Activated B cell treated with CpG ODN at 0.5 μM for 24 hours (primary cell): ENCODE measurements at regions not wholly inside any gene's neighbourhood (a gene's known extent, or its start where the extent isn't known, plus 50 kb on each side); places are given as distances from the start of the nearest gene placed in this dataset.

ENCODE experiments used
- ATAC-seq: fragments of 200-7000 bp; cut with Tn5 transposase; one replicate; pipeline ENCODE4 v1.10.0; 2021; ENCODE audit warnings: low read depth, mild to moderate bottlenecking, moderate library complexity
- CTCF ChIA-PET: fragments of 350-600 bp; sonication (Branson Sonifier 250); formaldehyde crosslinking; loops from one replicate; lab custom pipeline; 2021; ENCODE audit warnings: antibody characterized with exemption; lab: Charles Lee
- POLR2A ChIA-PET: fragments of 350-600 bp; sonication (Branson Sonifier 250); formaldehyde crosslinking; loops from one replicate; lab custom pipeline; 2021; ENCODE audit warnings: antibody characterized with exemption; lab: Charles Lee
- DNase-seq: peaks from one replicate; pipeline ENCODE4 v3.0.0; 2022
- H3K27ac Mint-ChIP-seq: one replicate; pipeline ENCODE4 v1.8.0; 2020; ENCODE audit warnings: mixed read lengths
- H3K27me3 Mint-ChIP-seq: one replicate; pipeline ENCODE4 v1.8.0; 2021; ENCODE audit warnings: mixed read lengths
- H3K36me3 Mint-ChIP-seq: one replicate; pipeline ENCODE4 v1.8.0; 2021; ENCODE audit warnings: low read depth, mixed read lengths
- H3K4me1 Mint-ChIP-seq: one replicate; pipeline ENCODE4 v1.8.0; 2021; ENCODE audit warnings: mixed read lengths
- H3K4me3 Mint-ChIP-seq: one replicate; pipeline ENCODE4 v1.8.0; 2020; ENCODE audit warnings: mild to moderate bottlenecking, mixed read lengths
- H3K9me3 Mint-ChIP-seq: one replicate; pipeline ENCODE4 v1.8.0; 2020; ENCODE audit warnings: mixed read lengths
- intact Hi-C: fragments of 100-400 bp; cut with micrococcal nuclease; formaldehyde crosslinking; loops from one replicate; pipeline ENCODE4 v1.15.1; 2024
- TF ChIP-seq, protein P1 (sequence below): fragments of 200-600 bp; IDR thresholded peaks from one replicate; pipeline ENCODE4 v1.8.0; 2022; ENCODE audit warnings: antibody characterized with exemption, mild to moderate bottlenecking

- ATAC-seq (no peak), DNase-seq (no peak)
- TF ChIP-seq, protein P1, sequence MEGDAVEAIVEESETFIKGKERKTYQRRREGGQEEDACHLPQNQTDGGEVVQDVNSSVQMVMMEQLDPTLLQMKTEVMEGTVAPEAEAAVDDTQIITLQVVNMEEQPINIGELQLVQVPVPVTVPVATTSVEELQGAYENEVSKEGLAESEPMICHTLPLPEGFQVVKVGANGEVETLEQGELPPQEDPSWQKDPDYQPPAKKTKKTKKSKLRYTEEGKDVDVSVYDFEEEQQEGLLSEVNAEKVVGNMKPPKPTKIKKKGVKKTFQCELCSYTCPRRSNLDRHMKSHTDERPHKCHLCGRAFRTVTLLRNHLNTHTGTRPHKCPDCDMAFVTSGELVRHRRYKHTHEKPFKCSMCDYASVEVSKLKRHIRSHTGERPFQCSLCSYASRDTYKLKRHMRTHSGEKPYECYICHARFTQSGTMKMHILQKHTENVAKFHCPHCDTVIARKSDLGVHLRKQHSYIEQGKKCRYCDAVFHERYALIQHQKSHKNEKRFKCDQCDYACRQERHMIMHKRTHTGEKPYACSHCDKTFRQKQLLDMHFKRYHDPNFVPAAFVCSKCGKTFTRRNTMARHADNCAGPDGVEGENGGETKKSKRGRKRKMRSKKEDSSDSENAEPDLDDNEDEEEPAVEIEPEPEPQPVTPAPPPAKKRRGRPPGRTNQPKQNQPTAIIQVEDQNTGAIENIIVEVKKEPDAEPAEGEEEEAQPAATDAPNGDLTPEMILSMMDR: no peak
- no peaks in the 10 kb centered on the region for H3K9me3 Mint-ChIP-seq
- ChIA-PET CTCF (no interaction called here), POLR2A (no interaction called here)
- H3K4me1 Mint-ChIP-seq: no peaks in the 10 kb centered on the region
- H3K27ac Mint-ChIP-seq: no peak overlapping the region
- no peaks in the 10 kb centered on the region for H3K27me3 Mint-ChIP-seq
- no peak overlapping the region for H3K4me3 Mint-ChIP-seq
- intact Hi-C loops: no loop called here
- no peaks in the 10 kb centered on the region for H3K36me3 Mint-ChIP-seq
Measured at GRCh38 chr1:82110366-82111254, 309.9 kb downstream of the ADGRL2 start.

GRCh38 chr1:82108843-82109242 is 308.1 kb downstream of the ADGRL2 start:
- H3K9me3 Mint-ChIP-seq: peaks cover 3% of the 10 kb centered on the region
- no peak for DNase-seq
- CTCF ChIA-PET: no interaction called here
- no peak overlapping the region for H3K4me3 Mint-ChIP-seq
- no peaks in the 10 kb centered on the region for H3K4me1 Mint-ChIP-seq
- H3K27ac Mint-ChIP-seq: no peak overlapping the region
- intact Hi-C loops: no loop called here
- TF ChIP-seq, protein P1: no peak
- ATAC-seq: no peak
- H3K27me3 Mint-ChIP-seq: no peaks in the 10 kb centered on the region
- POLR2A ChIA-PET: no interaction called here
- no peaks in the 10 kb centered on the region for H3K36me3 Mint-ChIP-seq

DNA sequence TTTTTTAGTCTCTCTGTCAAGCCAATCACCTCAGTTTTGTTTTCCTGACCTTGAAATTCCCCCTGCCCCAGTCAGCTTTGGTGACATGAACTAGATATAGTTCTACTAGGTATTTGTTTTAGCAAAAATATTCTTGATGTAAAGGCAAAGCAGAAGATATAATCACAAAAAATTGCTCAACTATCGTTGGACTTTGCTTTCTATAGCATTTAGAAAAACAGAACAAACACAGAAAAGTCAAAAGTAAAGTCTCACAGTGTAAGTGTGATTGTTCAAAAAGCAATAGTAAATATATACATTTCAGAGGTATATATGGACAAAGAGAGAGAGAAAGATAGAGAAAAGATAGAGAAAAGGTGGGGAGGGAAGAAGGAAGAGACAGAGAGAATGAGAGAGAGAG is 305.9 kb downstream of the ADGRL2 start:
- POLR2A ChIA-PET: no interaction called here
- intact Hi-C loops: no loop called here
- no peak for ATAC-seq

DNA sequence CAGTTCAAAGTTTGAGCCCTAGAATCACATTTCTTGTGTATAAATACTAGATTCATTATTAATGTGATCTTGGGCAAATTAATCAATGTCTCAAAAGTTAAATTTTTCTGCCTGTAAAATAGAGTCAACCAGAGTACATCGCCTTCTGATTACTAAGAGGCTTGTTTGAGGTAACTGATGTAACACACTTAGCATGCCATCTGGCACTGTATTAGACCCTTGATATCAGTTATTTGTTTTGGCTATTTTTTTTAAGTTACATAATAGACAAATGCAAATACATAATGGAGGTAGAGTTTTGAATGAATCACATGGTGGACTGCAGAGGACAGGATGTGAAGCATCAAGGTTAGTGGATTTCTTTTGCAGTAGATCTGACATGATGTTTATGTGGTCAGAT is 298.4 kb downstream of the ADGRL2 start:
- Mint-ChIP-seq H3K9me3 (no peaks in the 10 kb centered on the region), H3K36me3 (no peaks in the 10 kb centered on the region), H3K4me1 (no peaks in the 10 kb centered on the region), H3K27ac (no peak overlapping the region), H3K4me3 (no peak overlapping the region), H3K27me3 (no peaks in the 10 kb centered on the region)
- DNase-seq (no peak), ATAC-seq (no peak)
- intact Hi-C loops: no loop called here
- POLR2A ChIA-PET: no interaction called here
- TF ChIP-seq, protein P1: no peak
- CTCF ChIA-PET: no interaction called here

More for the DNA sequence above, 305.9 kb downstream of the ADGRL2 start:
- Mint-ChIP-seq H3K4me1 (no peaks in the 10 kb centered on the region), H3K36me3 (no peaks in the 10 kb centered on the region), H3K27ac (no peak overlapping the region), H3K9me3 (peaks cover 3% of the 10 kb centered on the region), H3K27me3 (no peaks in the 10 kb centered on the region), H3K4me3 (no peak overlapping the region)
- no peak for DNase-seq
- TF ChIP-seq, protein P1: no peak
- CTCF ChIA-PET: no interaction called here

DNA sequence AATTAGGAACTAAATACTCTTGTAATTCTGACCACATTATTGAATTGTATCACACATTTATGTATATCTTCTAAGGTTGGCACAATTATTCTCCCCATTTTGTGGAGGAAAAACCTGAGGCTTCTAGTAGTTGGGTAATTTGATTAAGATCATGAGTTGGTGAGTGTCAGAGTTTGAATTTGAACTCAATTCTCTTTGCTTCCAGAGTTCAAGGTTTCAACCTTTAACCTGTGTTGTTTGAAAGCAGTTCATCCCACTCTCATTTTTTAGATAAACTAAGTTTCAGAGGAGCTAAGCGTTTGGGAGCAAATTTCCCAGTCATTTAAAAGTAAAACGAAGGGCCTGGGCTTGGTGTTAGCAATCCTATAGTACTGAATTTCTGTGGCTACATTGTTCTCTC is 293.4 kb downstream of the ADGRL2 start:
- Mint-ChIP-seq H3K4me3 (no peak overlapping the region), H3K9me3 (no peaks in the 10 kb centered on the region), H3K36me3 (no peaks in the 10 kb centered on the region), H3K27me3 (no peaks in the 10 kb centered on the region), H3K27ac (no peak overlapping the region), H3K4me1 (no peaks in the 10 kb centered on the region)
- DNase-seq: no peak
- intact Hi-C loops: no loop called here
- TF ChIP-seq, protein P1: no peak
- ATAC-seq: no peak
- ChIA-PET POLR2A (no interaction called here), CTCF (no interaction called here)
